Omental fat pad (tissue), 2 donors: ENCODE measurements at regions not wholly inside any gene's neighbourhood (a gene's known extent, or its start where the extent isn't known, plus 50 kb on each side); places are given as distances from the start of the nearest gene placed in this dataset.
A peak's percentile ranks its signal among the peaks of the same experiment; 100 is the strongest.
"Not testable (repeated sequence)": the region's sequence is repeated elsewhere in the genome, so short reads cannot be mapped to it uniquely, and the experiment has no call there.

Experiments
- ATAC-seq: fragments of 150-250 bp; one replicate; pipeline ENCODE4 v1.9.1; 2016; ENCODE audit warnings: mild to moderate bottlenecking, moderate library complexity; ENCODE audit not compliant: low FRiP score
- DNase-seq: peaks from one replicate; pipeline ENCODE4 v3.0.0-alpha.2; 2019; ENCODE audit warnings: low spot score
- small RNA-seq: library from RNA; depleted of rRNA; stranded (forward); fragments of <200 nt; gene quantifications from one replicate; pipeline ENCODE3, GENCODE V24; 2016

- not testable (repeated sequence) for ATAC-seq, DNase-seq
These were observed 1722.4 kb downstream of the SPATA31A7 start for GRCh38 chr9:62912278-62912677.

- not testable (repeated sequence) for DNase-seq, ATAC-seq
These were observed 1725.3 kb downstream of the SPATA31A7 start for GRCh38 chr9:62915168-62915567.

- not testable (repeated sequence) for DNase-seq
- peak; percentile 100 for ATAC-seq
These were observed 1725.8 kb downstream of the SPATA31A7 start for GRCh38 chr9:62915661-62916060.

GRCh38 chr9:62918648-62919385 lies 1729.0 kb downstream of the SPATA31A7 start:
- not testable (repeated sequence) for DNase-seq

GRCh38 chr9:62931484-62931883 lies 1741.6 kb downstream of the SPATA31A7 start:
- ATAC-seq, DNase-seq: not testable (repeated sequence)

More at GRCh38 chr9:62918648-62919385, 1729.0 kb downstream of the SPATA31A7 start:
- not testable (repeated sequence) for ATAC-seq

GRCh38 chr9:62952840-62953239 lies 1763.0 kb downstream of the SPATA31A7 start:
- not testable (repeated sequence) for DNase-seq, ATAC-seq

Small RNAs in the stretch of these regions (small RNA-seq; reads per million reads assigned to genes)
- gene RNA5SP283 = 1.3 reads per million, percentile 8 among the genes with 10 or more reads in this experiment
